ENCODE measurements at regions not wholly inside any gene's neighbourhood (a gene's known extent, or its start where the extent isn't known, plus 50 kb on each side); places are given as distances from the start of the nearest gene placed in this dataset.

DNA sequence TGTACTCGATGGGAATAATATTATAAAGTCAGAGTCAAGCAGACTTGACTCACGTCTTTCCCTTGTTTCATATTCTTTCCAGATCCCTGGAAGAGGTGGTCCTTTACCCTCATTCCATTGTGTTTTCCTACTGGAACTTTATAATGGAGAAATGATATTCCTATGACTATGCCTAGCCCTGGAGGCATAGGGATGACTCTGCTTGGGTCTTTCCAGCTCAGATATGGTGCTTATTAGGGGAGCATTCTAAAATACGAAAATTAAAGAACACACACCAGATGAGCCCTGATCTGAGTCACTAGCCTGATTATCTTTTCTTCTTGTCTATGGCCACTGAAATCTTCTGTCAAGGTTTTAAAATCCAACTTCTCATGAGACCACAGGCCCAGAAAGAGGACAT lies 231.4 kb downstream of the ANKRD50 start:
- ATAC-seq (no peak), DNase-seq (ENCODE audit: low spot score in 2 of 2) (no peak)
- Mint-ChIP-seq H3K27ac (no peak overlapping the region), H3K9me3 (peaks cover 3% of the 10 kb centered on the region), H3K4me3 (no peak overlapping the region), H3K4me1 (no peaks in the 10 kb centered on the region), H3K36me3 (no peaks in the 10 kb centered on the region)

- H3K27ac Mint-ChIP-seq: no peak overlapping the region
- DNase-seq (ENCODE audit: low spot score in 2 of 2) (no peak), ATAC-seq (no peak)
- H3K4me1 Mint-ChIP-seq: no peaks in the 10 kb centered on the region
- no peak overlapping the region for H3K4me3 Mint-ChIP-seq
- peaks cover 3% of the 10 kb centered on the region for H3K9me3 Mint-ChIP-seq
- H3K36me3 Mint-ChIP-seq: no peaks in the 10 kb centered on the region
These were observed 229.3 kb downstream of the ANKRD50 start for GRCh38 chr4:124483048-124483906.

- DNase-seq (ENCODE audit: low spot score in 2 of 2): no peak
- no peak for ATAC-seq
- H3K4me3 Mint-ChIP-seq: no peak overlapping the region
- no peaks in the 10 kb centered on the region for H3K4me1 Mint-ChIP-seq
- H3K27ac Mint-ChIP-seq: no peak overlapping the region
- H3K36me3 Mint-ChIP-seq: no peaks in the 10 kb centered on the region
- H3K9me3 Mint-ChIP-seq: peaks cover 3% of the 10 kb centered on the region
These were observed 228.5 kb downstream of the ANKRD50 start for GRCh38 chr4:124484008-124484407.

GRCh38 chr4:124484940-124485339 lies 227.6 kb downstream of the ANKRD50 start:
- no peaks in the 10 kb centered on the region for H3K4me1 Mint-ChIP-seq
- H3K36me3 Mint-ChIP-seq: no peaks in the 10 kb centered on the region
- no peak overlapping the region for H3K27ac Mint-ChIP-seq
- ATAC-seq: no peak
- H3K9me3 Mint-ChIP-seq: peaks cover 3% of the 10 kb centered on the region
- H3K4me3 Mint-ChIP-seq: no peak overlapping the region
- no peak for DNase-seq (ENCODE audit: low spot score in 2 of 2)

- DNase-seq (ENCODE audit: low spot score in 2 of 2) (no peak), ATAC-seq (no peak)
- Mint-ChIP-seq H3K27ac (no peak overlapping the region), H3K4me3 (no peak overlapping the region), H3K9me3 (peaks cover 8% of the 10 kb centered on the region), H3K36me3 (no peaks in the 10 kb centered on the region), H3K4me1 (no peaks in the 10 kb centered on the region)
These were observed 226.1 kb downstream of the ANKRD50 start for GRCh38 chr4:124486423-124486822.

DNA sequence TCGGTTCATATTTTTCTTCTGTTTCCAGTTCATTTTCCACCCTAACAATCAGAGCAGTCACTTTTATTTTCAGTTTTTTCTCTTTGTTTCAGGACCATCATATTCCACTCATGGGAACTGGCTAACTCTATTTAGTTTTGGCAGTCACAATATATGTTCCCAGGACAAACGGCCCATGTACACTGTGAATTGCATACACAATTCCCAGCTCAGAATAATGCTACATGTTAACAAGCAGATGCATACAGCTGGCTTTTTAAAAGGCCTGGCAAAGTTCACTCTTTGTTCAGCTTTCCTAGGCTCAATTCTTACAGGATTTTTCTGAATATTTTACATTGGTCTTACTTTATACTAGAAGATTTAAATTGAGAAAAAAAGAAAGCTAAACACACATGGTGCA lies 224.9 kb downstream of the ANKRD50 start:
- H3K4me1 Mint-ChIP-seq: no peaks in the 10 kb centered on the region
- H3K4me3 Mint-ChIP-seq: no peak overlapping the region
- no peaks in the 10 kb centered on the region for H3K36me3 Mint-ChIP-seq
- no peak overlapping the region for H3K27ac Mint-ChIP-seq
- ATAC-seq (no peak), DNase-seq (ENCODE audit: low spot score in 2 of 2) (no peak)
- H3K9me3 Mint-ChIP-seq: peaks cover 5% of the 10 kb centered on the region

- Mint-ChIP-seq H3K9me3 (peaks cover 5% of the 10 kb centered on the region), H3K36me3 (no peaks in the 10 kb centered on the region), H3K4me1 (no peaks in the 10 kb centered on the region), H3K4me3 (no peak overlapping the region), H3K27ac (no peak overlapping the region)
- ATAC-seq (no peak), DNase-seq (ENCODE audit: low spot score in 2 of 2) (no peak)
These were observed 221.0 kb downstream of the ANKRD50 start for GRCh38 chr4:124491361-124492145.

DNA sequence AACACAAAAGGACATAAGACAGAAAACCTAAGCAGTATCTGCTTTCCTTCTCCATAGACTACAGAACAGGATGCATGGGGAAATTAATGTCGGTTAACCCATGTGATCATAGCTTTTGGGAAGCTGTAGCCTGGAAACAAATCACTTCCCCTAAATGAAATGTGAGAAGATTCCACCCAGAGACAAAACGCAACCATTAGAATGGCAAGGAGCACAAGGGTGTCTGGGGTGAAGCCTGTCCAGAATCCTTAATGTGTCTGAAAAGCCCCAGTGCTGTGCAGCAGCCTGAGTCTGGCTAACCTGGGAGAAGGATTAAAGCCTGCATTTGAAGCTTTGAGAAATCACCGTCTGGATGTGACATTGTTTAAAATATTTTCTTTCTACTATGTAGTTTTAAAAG lies 213.3 kb downstream of the ANKRD50 start:
- no peaks in the 10 kb centered on the region for H3K4me1 Mint-ChIP-seq
- ATAC-seq: no peak
- no peak overlapping the region for H3K27ac Mint-ChIP-seq
- DNase-seq (ENCODE audit: low spot score in 2 of 2): no peak
- H3K9me3 Mint-ChIP-seq: no peaks in the 10 kb centered on the region
- H3K4me3 Mint-ChIP-seq: no peak overlapping the region
- no peaks in the 10 kb centered on the region for H3K36me3 Mint-ChIP-seq

GRCh38 chr4:124501576-124501975 lies 211.0 kb downstream of the ANKRD50 start:
- H3K27ac Mint-ChIP-seq: no peak overlapping the region
- H3K9me3 Mint-ChIP-seq: no peaks in the 10 kb centered on the region
- H3K4me3 Mint-ChIP-seq: no peak overlapping the region
- no peak for ATAC-seq
- no peak for DNase-seq (ENCODE audit: low spot score in 2 of 2)
- H3K36me3 Mint-ChIP-seq: no peaks in the 10 kb centered on the region
- no peaks in the 10 kb centered on the region for H3K4me1 Mint-ChIP-seq

DNA sequence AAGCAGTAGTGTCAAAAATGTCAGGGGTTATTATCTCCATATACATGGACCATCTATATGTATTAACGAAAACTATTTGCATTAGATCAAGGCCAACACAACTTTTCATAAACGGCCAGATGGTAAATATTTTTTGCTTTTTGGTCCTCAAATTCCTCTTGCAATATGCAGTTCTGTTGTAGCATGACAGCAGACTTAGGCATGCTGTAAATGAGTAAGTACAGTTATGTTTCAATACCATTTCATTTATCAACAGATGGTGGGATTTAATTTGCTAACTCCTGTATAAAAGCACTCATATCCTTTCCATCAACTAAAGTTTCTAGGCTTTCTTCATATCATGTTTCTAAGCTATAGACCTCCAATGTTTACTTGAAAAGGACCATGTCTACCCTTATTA lies 208.1 kb downstream of the ANKRD50 start:
- H3K27ac Mint-ChIP-seq: no peak overlapping the region
- ATAC-seq (no peak), DNase-seq (ENCODE audit: low spot score in 2 of 2) (no peak)
- no peaks in the 10 kb centered on the region for H3K4me1 Mint-ChIP-seq
- no peaks in the 10 kb centered on the region for H3K9me3 Mint-ChIP-seq
- H3K36me3 Mint-ChIP-seq: no peaks in the 10 kb centered on the region
- no peak overlapping the region for H3K4me3 Mint-ChIP-seq

- DNase-seq (ENCODE audit: low spot score in 2 of 2): no peak
- H3K27ac Mint-ChIP-seq: no peak overlapping the region
- H3K4me1 Mint-ChIP-seq: no peaks in the 10 kb centered on the region
- no peaks in the 10 kb centered on the region for H3K36me3 Mint-ChIP-seq
- no peak for ATAC-seq
- peaks cover 4% of the 10 kb centered on the region for H3K9me3 Mint-ChIP-seq
- H3K4me3 Mint-ChIP-seq: no peak overlapping the region
These were observed 207.3 kb downstream of the ANKRD50 start for GRCh38 chr4:124505211-124505610.

DNA sequence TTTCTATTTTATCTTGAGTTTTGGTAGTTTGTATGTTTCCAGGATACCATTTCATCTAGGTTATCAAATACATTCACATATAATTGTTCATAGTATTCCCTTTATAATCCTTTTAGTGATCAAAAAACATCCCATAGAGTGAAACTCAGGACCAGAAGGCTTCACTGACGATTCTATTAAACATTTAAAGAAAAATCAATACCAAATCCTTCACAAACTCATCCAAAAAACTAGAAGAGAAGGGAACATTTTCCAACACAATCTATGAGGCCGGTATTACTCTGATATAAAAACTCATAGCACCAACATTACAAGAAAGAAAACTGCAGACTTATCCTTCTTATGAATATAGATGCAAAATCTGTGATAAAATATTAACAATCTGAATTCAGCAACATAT lies 203.4 kb downstream of the ANKRD50 start:
- peaks cover 4% of the 10 kb centered on the region for H3K9me3 Mint-ChIP-seq
- ATAC-seq (no peak), DNase-seq (ENCODE audit: low spot score in 2 of 2) (no peak)
- H3K27ac Mint-ChIP-seq: no peak overlapping the region
- H3K4me1 Mint-ChIP-seq: no peaks in the 10 kb centered on the region
- H3K36me3 Mint-ChIP-seq: no peaks in the 10 kb centered on the region
- no peak overlapping the region for H3K4me3 Mint-ChIP-seq

- Mint-ChIP-seq H3K4me3 (no peak overlapping the region), H3K9me3 (peaks cover 3% of the 10 kb centered on the region), H3K27ac (no peak overlapping the region), H3K36me3 (no peaks in the 10 kb centered on the region), H3K4me1 (no peaks in the 10 kb centered on the region)
- ATAC-seq (no peak), DNase-seq (ENCODE audit: low spot score in 2 of 2) (no peak)
These were observed 197.9 kb downstream of the ANKRD50 start for GRCh38 chr4:124514588-124514987.

DNA sequence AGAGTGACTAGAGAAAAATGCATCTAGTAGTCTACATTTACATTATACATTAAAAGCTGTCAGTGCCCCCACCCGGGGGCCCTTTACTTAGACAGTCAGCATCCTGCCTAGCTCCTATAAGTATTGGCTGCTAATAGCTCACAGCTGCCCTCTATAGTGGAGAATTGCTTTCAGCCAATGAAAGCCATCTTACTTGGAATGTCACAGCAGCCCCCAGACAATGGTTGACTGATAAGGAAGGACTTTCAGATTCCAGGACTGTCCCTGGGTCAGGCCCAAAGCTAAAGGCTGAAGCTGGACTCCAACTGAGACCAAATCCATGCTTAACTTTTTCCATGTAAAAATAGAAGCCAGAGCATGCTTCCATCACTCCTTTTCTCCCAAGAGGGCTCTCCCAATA lies 196.9 kb downstream of the ANKRD50 start:
- no peaks in the 10 kb centered on the region for H3K9me3 Mint-ChIP-seq
- no peak overlapping the region for H3K27ac Mint-ChIP-seq
- H3K36me3 Mint-ChIP-seq: no peaks in the 10 kb centered on the region
- no peak overlapping the region for H3K4me3 Mint-ChIP-seq
- H3K4me1 Mint-ChIP-seq: no peaks in the 10 kb centered on the region
- DNase-seq (ENCODE audit: low spot score in 2 of 2) (no peak), ATAC-seq (no peak)

- no peak for ATAC-seq
- Mint-ChIP-seq H3K27ac (no peak overlapping the region), H3K36me3 (no peaks in the 10 kb centered on the region), H3K9me3 (no peaks in the 10 kb centered on the region), H3K4me3 (no peak overlapping the region), H3K4me1 (no peaks in the 10 kb centered on the region)
- DNase-seq (ENCODE audit: low spot score in 2 of 2): no peak
These were observed 193.3 kb downstream of the ANKRD50 start for GRCh38 chr4:124519196-124519595.

- H3K27ac Mint-ChIP-seq: no peak overlapping the region
- ATAC-seq (no peak), DNase-seq (ENCODE audit: low spot score in 2 of 2) (no peak)
- H3K36me3 Mint-ChIP-seq: no peaks in the 10 kb centered on the region
- peaks cover 5% of the 10 kb centered on the region for H3K9me3 Mint-ChIP-seq
- no peak overlapping the region for H3K4me3 Mint-ChIP-seq
- no peaks in the 10 kb centered on the region for H3K4me1 Mint-ChIP-seq
These were observed 188.7 kb downstream of the ANKRD50 start for GRCh38 chr4:124523816-124524215.

Data from stimulated activated effector memory CD8-positive, alpha-beta T cell treated with anti-CD3 and anti-CD28 coated beads, Interleukin-12 subunit alpha, Interleukin-12 subunit beta, amount 100 ng/mL, for 72 hours (primary cell).